ENCODE measurements at regions not wholly inside any gene's neighbourhood (a gene's known extent, or its start where the extent isn't known, plus 50 kb on each side); places are given as distances from the start of the nearest gene placed in this dataset.

- no peak overlapping the region for H3K27ac Mint-ChIP-seq
- no peaks in the 10 kb centered on the region for H3K4me1 Mint-ChIP-seq
- no peaks in the 10 kb centered on the region for H3K36me3 Mint-ChIP-seq (ENCODE audit: low read depth)
- DNase-seq (no peak), ATAC-seq (no peak)
- H3K4me3 Mint-ChIP-seq, result no peak overlapping the region
- H3K27me3 Mint-ChIP-seq, result peaks cover 10% of the 10 kb centered on the region
- H3K9me3 ChIP-seq (ENCODE audit: control insufficient read depth, low read length, poor library complexity, severe bottlenecking), result no peaks in the 10 kb centered on the region
Observed at GRCh38 chr5:2289380-2289779, 406.7 kb upstream of the IRX4 start.

DNA sequence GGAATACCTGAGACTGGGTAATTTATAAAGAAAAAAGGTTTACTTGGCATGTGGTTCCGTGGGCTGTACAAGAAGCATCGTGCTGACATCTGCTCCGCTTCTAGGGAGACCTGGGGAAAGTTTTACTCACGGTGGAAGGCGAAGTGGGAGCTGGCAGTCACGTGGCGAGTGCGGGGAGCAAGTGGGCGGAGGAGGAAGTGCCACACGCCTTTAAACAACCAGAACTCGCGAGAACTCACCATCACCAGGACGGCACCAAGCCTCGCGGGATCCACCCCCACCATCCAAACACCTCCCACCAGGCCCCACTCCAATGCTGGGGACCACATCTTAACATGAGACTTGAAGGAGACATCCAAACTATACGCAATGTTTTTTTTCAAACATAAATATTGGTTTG, 406.2 kb upstream of the IRX4 start:
- ATAC-seq (no peak), DNase-seq (no peak)
- Mint-ChIP-seq H3K27ac (no peak overlapping the region), H3K27me3 (peaks cover 10% of the 10 kb centered on the region), H3K4me1 (no peaks in the 10 kb centered on the region), H3K4me3 (no peak overlapping the region), H3K36me3 (ENCODE audit: low read depth) (no peaks in the 10 kb centered on the region)
- no peaks in the 10 kb centered on the region for H3K9me3 ChIP-seq (ENCODE audit: control insufficient read depth, low read length, poor library complexity, severe bottlenecking)

DNA sequence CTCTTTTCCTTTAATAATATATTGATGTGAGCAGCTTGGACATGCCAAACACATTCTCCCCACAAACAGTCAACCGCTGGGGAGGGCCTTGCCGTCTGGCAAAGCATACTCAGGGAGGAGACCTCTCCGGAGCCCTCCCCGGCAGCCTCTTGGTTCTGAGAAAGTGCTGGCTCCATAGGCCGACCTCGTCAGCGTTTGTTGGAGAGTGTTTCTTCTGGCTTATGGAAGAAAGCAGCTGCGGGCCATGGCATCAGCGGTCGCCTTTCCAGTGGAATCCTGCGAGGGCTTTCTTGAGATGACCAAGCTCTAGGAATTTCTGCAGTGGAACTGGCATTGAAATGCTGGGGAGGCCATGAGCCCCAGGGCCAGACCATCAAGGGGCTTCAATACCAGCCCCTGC, 405.7 kb upstream of the IRX4 start:
- no peak for ATAC-seq
- H3K9me3 ChIP-seq (ENCODE audit: control insufficient read depth, low read length, poor library complexity, severe bottlenecking), result no peaks in the 10 kb centered on the region

DNA sequence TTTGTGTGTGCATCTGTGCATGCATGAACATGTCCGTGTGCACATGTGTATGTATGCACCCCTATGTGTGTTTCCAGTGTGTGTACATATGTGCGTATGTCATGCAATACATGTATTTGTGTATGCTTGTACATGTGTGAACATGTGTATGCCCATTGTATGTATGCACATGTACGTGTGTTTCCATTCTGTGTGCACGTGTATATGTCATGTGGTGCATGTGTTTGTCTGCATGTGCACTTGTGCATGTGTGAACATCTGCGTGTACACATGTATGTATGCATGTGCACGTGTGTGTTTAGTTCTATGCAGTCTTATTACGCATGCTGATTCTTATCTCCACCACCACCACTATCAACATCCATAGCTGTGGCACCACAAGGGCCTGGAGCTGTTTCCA, 403.5 kb upstream of the IRX4 start:
- Mint-ChIP-seq H3K36me3 (ENCODE audit: low read depth) (no peaks in the 10 kb centered on the region), H3K27me3 (no peaks in the 10 kb centered on the region), H3K27ac (no peak overlapping the region), H3K4me1 (no peaks in the 10 kb centered on the region), H3K4me3 (no peak overlapping the region)
- DNase-seq (no peak), ATAC-seq (no peak)
- H3K9me3 ChIP-seq (ENCODE audit: control insufficient read depth, low read length, poor library complexity, severe bottlenecking), result no peaks in the 10 kb centered on the region

More for the DNA sequence above, 405.7 kb upstream of the IRX4 start:
- Mint-ChIP-seq H3K36me3 (ENCODE audit: low read depth) (no peaks in the 10 kb centered on the region), H3K4me3 (no peak overlapping the region), H3K27ac (no peak overlapping the region), H3K4me1 (no peaks in the 10 kb centered on the region), H3K27me3 (peaks cover 10% of the 10 kb centered on the region)
- DNase-seq, result no peak

GRCh38 chr5:2284678-2285077, 402.0 kb upstream of the IRX4 start:
- DNase-seq, result no peak
- H3K4me3 Mint-ChIP-seq, result no peak overlapping the region
- no peak for ATAC-seq
- H3K27ac Mint-ChIP-seq, result no peak overlapping the region
- no peaks in the 10 kb centered on the region for H3K9me3 ChIP-seq (ENCODE audit: control insufficient read depth, low read length, poor library complexity, severe bottlenecking)
- H3K27me3 Mint-ChIP-seq, result no peaks in the 10 kb centered on the region
- H3K36me3 Mint-ChIP-seq (ENCODE audit: low read depth), result no peaks in the 10 kb centered on the region
- H3K4me1 Mint-ChIP-seq, result no peaks in the 10 kb centered on the region

DNA sequence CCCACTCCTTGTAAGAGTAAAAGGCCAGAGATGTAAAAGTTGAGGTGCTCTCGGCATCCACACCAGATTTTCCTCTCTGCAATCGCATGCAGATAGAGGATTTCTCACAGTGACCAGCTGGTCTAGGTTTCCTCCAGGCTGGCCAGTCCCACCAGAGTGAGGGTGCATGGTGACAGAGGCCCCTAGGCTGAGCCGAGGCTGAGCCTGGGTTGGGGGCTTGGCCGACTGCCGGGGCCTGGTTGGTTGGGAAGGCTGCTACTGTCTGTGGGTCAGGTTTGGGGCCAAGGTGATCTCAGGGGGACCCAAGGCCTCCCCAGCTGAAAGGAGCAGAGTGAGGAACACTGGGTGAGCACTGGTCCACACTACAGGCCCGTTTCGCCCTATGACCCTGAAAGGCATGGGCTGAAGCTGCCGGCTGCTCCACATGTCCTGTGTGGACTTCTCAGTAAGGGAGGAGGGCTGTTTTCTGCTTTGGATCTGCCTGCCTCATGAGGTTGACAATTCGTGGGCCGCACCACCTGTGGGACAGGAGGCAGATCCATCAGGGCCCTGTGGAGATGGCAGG, 400.8 kb upstream of the IRX4 start:
- no peak for DNase-seq
- Mint-ChIP-seq H3K4me1 (no peaks in the 10 kb centered on the region), H3K4me3 (no peak overlapping the region), H3K27me3 (peaks cover 2% of the 10 kb centered on the region), H3K27ac (no peak overlapping the region), H3K36me3 (ENCODE audit: low read depth) (no peaks in the 10 kb centered on the region)
- no peaks in the 10 kb centered on the region for H3K9me3 ChIP-seq (ENCODE audit: control insufficient read depth, low read length, poor library complexity, severe bottlenecking)
- no peak for ATAC-seq

DNA sequence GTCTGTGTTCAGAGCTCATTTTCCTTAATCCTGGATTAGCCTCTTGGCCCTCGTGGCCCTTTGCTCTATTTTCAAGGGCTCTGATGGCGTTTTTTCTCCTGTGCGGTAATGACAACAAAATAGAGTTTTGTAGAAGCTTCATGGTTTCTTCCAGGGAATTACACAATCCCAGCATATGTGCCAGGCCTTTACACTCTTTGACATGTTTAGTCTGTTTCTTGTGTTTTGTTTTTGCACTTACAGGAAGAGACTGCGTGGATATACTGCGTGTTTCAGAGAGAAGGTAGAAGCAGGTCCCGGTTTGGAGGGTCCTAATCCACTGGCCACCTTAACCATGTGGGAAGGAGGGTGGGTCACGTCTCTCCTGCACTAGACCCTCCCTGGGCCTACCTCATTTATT, 400.2 kb upstream of the IRX4 start:
- no peak overlapping the region for H3K4me3 Mint-ChIP-seq
- ATAC-seq, result no peak
- DNase-seq, result no peak
- no peaks in the 10 kb centered on the region for H3K4me1 Mint-ChIP-seq
- no peak overlapping the region for H3K27ac Mint-ChIP-seq
- H3K9me3 ChIP-seq (ENCODE audit: control insufficient read depth, low read length, poor library complexity, severe bottlenecking), result no peaks in the 10 kb centered on the region
- no peaks in the 10 kb centered on the region for H3K36me3 Mint-ChIP-seq (ENCODE audit: low read depth)
- H3K27me3 Mint-ChIP-seq, result peaks cover 8% of the 10 kb centered on the region

- no peak overlapping the region for H3K27ac Mint-ChIP-seq
- no peaks in the 10 kb centered on the region for H3K36me3 Mint-ChIP-seq (ENCODE audit: low read depth)
- H3K9me3 ChIP-seq (ENCODE audit: control insufficient read depth, low read length, poor library complexity, severe bottlenecking), result no peaks in the 10 kb centered on the region
- ATAC-seq (no peak), DNase-seq (no peak)
- peaks cover 16% of the 10 kb centered on the region for H3K27me3 Mint-ChIP-seq
- no peak overlapping the region for H3K4me3 Mint-ChIP-seq
- no peaks in the 10 kb centered on the region for H3K4me1 Mint-ChIP-seq
Observed at GRCh38 chr5:2282034-2282690, 399.4 kb upstream of the IRX4 start.

DNA sequence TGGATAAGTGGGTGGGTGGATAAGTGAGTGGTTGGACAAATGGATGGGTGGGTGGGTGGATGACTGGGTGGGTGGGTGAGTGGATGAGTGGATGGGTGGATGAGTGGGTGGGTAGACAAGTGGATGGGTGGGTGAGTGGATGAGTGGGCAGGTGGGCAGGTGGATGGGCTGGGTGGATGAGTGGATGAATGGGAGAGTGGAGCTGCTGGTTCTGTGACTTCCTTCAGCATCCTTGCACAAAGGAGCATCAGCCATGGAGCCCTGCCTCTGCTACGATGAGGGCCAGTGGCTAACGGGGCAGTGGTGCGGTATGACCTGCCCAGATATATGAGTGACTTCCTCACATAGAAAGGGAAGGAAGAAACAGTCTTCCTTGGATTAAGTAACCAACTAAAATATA, 398.7 kb upstream of the IRX4 start:
- Mint-ChIP-seq H3K4me3 (no peak overlapping the region), H3K36me3 (ENCODE audit: low read depth) (no peaks in the 10 kb centered on the region), H3K27me3 (peaks cover 18% of the 10 kb centered on the region), H3K27ac (no peak overlapping the region), H3K4me1 (no peaks in the 10 kb centered on the region)
- DNase-seq (no peak), ATAC-seq (no peak)
- no peaks in the 10 kb centered on the region for H3K9me3 ChIP-seq (ENCODE audit: control insufficient read depth, low read length, poor library complexity, severe bottlenecking)

DNA sequence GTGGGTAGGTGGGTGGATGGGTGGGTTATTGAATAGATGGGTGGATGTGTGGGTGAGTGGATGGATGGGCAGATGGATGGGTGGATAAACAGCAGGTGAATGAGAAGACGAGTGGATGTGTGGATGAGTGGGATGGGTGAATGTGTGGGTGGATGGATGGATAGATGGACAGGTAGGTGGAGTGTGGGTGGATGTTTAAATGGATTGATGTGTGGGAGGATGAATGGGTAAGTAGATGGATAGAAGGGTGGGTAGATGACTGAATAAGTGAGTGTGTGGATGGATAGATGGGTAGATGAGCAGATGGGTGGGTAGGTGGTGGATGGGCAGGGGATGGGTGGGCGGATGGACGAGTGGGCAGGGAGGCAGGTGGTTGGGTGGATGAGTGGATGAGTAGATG, 397.6 kb upstream of the IRX4 start:
- ATAC-seq (no peak), DNase-seq (no peak)
- no peaks in the 10 kb centered on the region for H3K36me3 Mint-ChIP-seq (ENCODE audit: low read depth)
- no peak overlapping the region for H3K27ac Mint-ChIP-seq
- no peak overlapping the region for H3K4me3 Mint-ChIP-seq
- no peaks in the 10 kb centered on the region for H3K9me3 ChIP-seq (ENCODE audit: control insufficient read depth, low read length, poor library complexity, severe bottlenecking)
- H3K4me1 Mint-ChIP-seq, result no peaks in the 10 kb centered on the region
- peaks cover 23% of the 10 kb centered on the region for H3K27me3 Mint-ChIP-seq

- Mint-ChIP-seq H3K4me3 (no peak overlapping the region), H3K27me3 (peaks cover 32% of the 10 kb centered on the region), H3K36me3 (ENCODE audit: low read depth) (no peaks in the 10 kb centered on the region), H3K4me1 (no peaks in the 10 kb centered on the region), H3K27ac (no peak overlapping the region)
- ATAC-seq (no peak), DNase-seq (no peak)
- no peaks in the 10 kb centered on the region for H3K9me3 ChIP-seq (ENCODE audit: control insufficient read depth, low read length, poor library complexity, severe bottlenecking)
Observed at GRCh38 chr5:2278825-2279456, 396.2 kb upstream of the IRX4 start.

- Mint-ChIP-seq H3K4me1 (no peaks in the 10 kb centered on the region), H3K27me3 (peaks cover 34% of the 10 kb centered on the region), H3K27ac (no peak overlapping the region), H3K36me3 (ENCODE audit: low read depth) (no peaks in the 10 kb centered on the region), H3K4me3 (no peak overlapping the region)
- ATAC-seq (no peak), DNase-seq (no peak)
- H3K9me3 ChIP-seq (ENCODE audit: control insufficient read depth, low read length, poor library complexity, severe bottlenecking), result no peaks in the 10 kb centered on the region
Observed at GRCh38 chr5:2277886-2278285, 395.2 kb upstream of the IRX4 start.

- Mint-ChIP-seq H3K27ac (no peak overlapping the region), H3K36me3 (ENCODE audit: low read depth) (no peaks in the 10 kb centered on the region)
- DNase-seq, result no peak
Observed at GRCh38 chr5:2276101-2276500, 393.4 kb upstream of the IRX4 start.

GRCh38 chr5:2272755-2273154, 390.0 kb upstream of the IRX4 start:
- Mint-ChIP-seq H3K27me3 (peaks cover 43% of the 10 kb centered on the region), H3K27ac (no peak overlapping the region), H3K4me1 (no peaks in the 10 kb centered on the region), H3K36me3 (ENCODE audit: low read depth) (no peaks in the 10 kb centered on the region), H3K4me3 (no peak overlapping the region)
- H3K9me3 ChIP-seq (ENCODE audit: control insufficient read depth, low read length, poor library complexity, severe bottlenecking), result no peaks in the 10 kb centered on the region
- no peak for ATAC-seq
- no peak for DNase-seq

More at GRCh38 chr5:2276101-2276500, 393.4 kb upstream of the IRX4 start:
- ATAC-seq, result no peak
- Mint-ChIP-seq H3K4me1 (no peaks in the 10 kb centered on the region), H3K4me3 (no peak overlapping the region), H3K27me3 (peaks cover 40% of the 10 kb centered on the region)
- no peaks in the 10 kb centered on the region for H3K9me3 ChIP-seq (ENCODE audit: control insufficient read depth, low read length, poor library complexity, severe bottlenecking)

Measured in T-helper 17 cell (primary cell).